Liver (tissue), 3 donors: ENCODE measurements at regions not wholly inside any gene's neighbourhood (a gene's known extent, or its start where the extent isn't known, plus 50 kb on each side); places are given as distances from the start of the nearest gene placed in this dataset.

Experiments
- ATF3 ChIP-seq: IDR thresholded peaks from 2 replicates; pipeline ENCODE4 v1.6.1; 2016; ENCODE audit warnings: antibody characterized with exemption
- CTCF ChIP-seq: fragments of 150-350 bp; IDR thresholded peaks from 2 replicates; pipeline ENCODE4 v1.5.1; 2017; ENCODE audit warnings: improper control_type of control experiment, low read depth, low read length; ENCODE audit not compliant: missing input control
- EGR1 ChIP-seq, 2 donors: IDR thresholded peaks; 2 replicates each; pipeline ENCODE4 v1.6.1; 2016 to 2018; ENCODE audit warnings: antibody characterized with exemption in 2 of 2, low read depth in 2 of 2
- FOXA1 ChIP-seq: IDR thresholded peaks from 2 replicates; pipeline ENCODE4 v1.6.1; 2016; ENCODE audit warnings: antibody characterized with exemption
- GABPA ChIP-seq, 2 donors: IDR thresholded peaks in 1 of 2; conservative IDR thresholded peaks in 1 of 2; 2 replicates each; pipeline ENCODE4 v1.6.1; 2016; ENCODE audit warnings: antibody characterized with exemption in 2 of 2, mild to moderate bottlenecking in 1 of 2, moderate library complexity in 1 of 2
- HNF4G ChIP-seq: IDR thresholded peaks from 2 replicates; pipeline ENCODE4 v1.6.1; 2016; ENCODE audit warnings: antibody characterized with exemption
- MAX ChIP-seq: IDR thresholded peaks from 2 replicates; pipeline ENCODE4 v1.6.1; 2016; ENCODE audit warnings: antibody characterized with exemption
- NR2F2 ChIP-seq: IDR thresholded peaks from 2 replicates; pipeline ENCODE4 v1.6.1; 2016; ENCODE audit warnings: antibody characterized with exemption
- RAD21 ChIP-seq, 2 donors: IDR thresholded peaks; 2 replicates each; pipeline ENCODE4 v1.6.1; 2016; ENCODE audit warnings: antibody characterized with exemption in 2 of 2, mild to moderate bottlenecking in 2 of 2
- REST ChIP-seq: IDR thresholded peaks from 2 replicates; pipeline ENCODE4 v1.6.1; 2016; ENCODE audit warnings: antibody characterized with exemption, mild to moderate bottlenecking
- YY1 ChIP-seq: IDR thresholded peaks from 2 replicates; pipeline ENCODE4 v1.6.1; 2016; ENCODE audit warnings: antibody characterized with exemption, mild to moderate bottlenecking
- ZBTB33 ChIP-seq: IDR thresholded peaks from 2 replicates; pipeline ENCODE4 v1.6.1; 2016; ENCODE audit warnings: antibody characterized with exemption
- donor health status: healthy.
- donor health status: healthy.

GRCh38 chr5:38657020-38657419, 100.6 kb upstream of the LIFR start:
- no peak for TF ChIP-seq CTCF
- no peak for TF ChIP-seq REST
- TF ChIP-seq RAD21 (IDR thresholded peaks at IDR 0.05): no peak
- TF ChIP-seq ZBTB33: no peak
- TF ChIP-seq YY1: no peak
- no peak for TF ChIP-seq HNF4G
- TF ChIP-seq EGR1 (IDR thresholded peaks at IDR 0.05; ENCODE audit: low read depth in 2 of 2): no peak
- no peak for TF ChIP-seq ATF3
- no peak for TF ChIP-seq GABPA (IDR thresholded peaks at IDR 0.05 in 1 of 2, conservative IDR thresholded peaks at IDR 0.05 in 1 of 2)
- no peak for TF ChIP-seq MAX
- TF ChIP-seq FOXA1: no peak
- peak; percentile 45 for TF ChIP-seq NR2F2
